ENCODE measurements at regions not wholly inside any gene's neighbourhood (a gene's known extent, or its start where the extent isn't known, plus 50 kb on each side); places are given as distances from the start of the nearest gene placed in this dataset.

GRCh38 chr22:49432897-49433443 is 394.7 kb downstream of the BRD1 start:
- H3K4me3 ChIP-seq (ENCODE audit: low read length), result no peak overlapping the region
- no peaks in the 10 kb centered on the region for H3K9me3 ChIP-seq (ENCODE audit: insufficient read depth, low read depth, low read length)
- no peak overlapping the region for H3K9ac ChIP-seq (ENCODE audit: low read depth, low read length)
- H3K4me1 ChIP-seq (ENCODE audit: insufficient read depth, low read length), result no peaks in the 10 kb centered on the region
- H3K36me3 ChIP-seq (ENCODE audit: insufficient read depth, low read depth, low read length), result no peaks in the 10 kb centered on the region
- H3K27ac ChIP-seq (ENCODE audit: low read length), result no peak overlapping the region
- H3K27me3 ChIP-seq (ENCODE audit: insufficient read depth, low read length), result no peaks in the 10 kb centered on the region

- Histone ChIP-seq H3K27me3 (ENCODE audit: insufficient read depth, low read length) (no peaks in the 10 kb centered on the region), H3K4me3 (ENCODE audit: low read length) (no peak overlapping the region), H3K27ac (ENCODE audit: low read length) (no peak overlapping the region)
These were observed 395.3 kb downstream of the BRD1 start for GRCh38 chr22:49432211-49432896.

GRCh38 chr22:49431551-49431950 is 396.1 kb downstream of the BRD1 start:
- Histone ChIP-seq H3K9ac (ENCODE audit: low read depth, low read length) (no peak overlapping the region), H3K27me3 (ENCODE audit: insufficient read depth, low read length) (no peaks in the 10 kb centered on the region), H3K9me3 (ENCODE audit: insufficient read depth, low read depth, low read length) (no peaks in the 10 kb centered on the region), H3K27ac (ENCODE audit: low read length) (no peak overlapping the region), H3K36me3 (ENCODE audit: insufficient read depth, low read depth, low read length) (no peaks in the 10 kb centered on the region), H3K4me3 (ENCODE audit: low read length) (no peak overlapping the region), H3K4me1 (ENCODE audit: insufficient read depth, low read length) (no peaks in the 10 kb centered on the region)

More at GRCh38 chr22:49432211-49432896, 395.3 kb downstream of the BRD1 start:
- Histone ChIP-seq H3K9ac (ENCODE audit: low read depth, low read length) (no peak overlapping the region), H3K9me3 (ENCODE audit: insufficient read depth, low read depth, low read length) (no peaks in the 10 kb centered on the region), H3K4me1 (ENCODE audit: insufficient read depth, low read length) (no peaks in the 10 kb centered on the region), H3K36me3 (ENCODE audit: insufficient read depth, low read depth, low read length) (no peaks in the 10 kb centered on the region)

- Histone ChIP-seq H3K9ac (ENCODE audit: low read depth, low read length) (no peak overlapping the region), H3K27ac (ENCODE audit: low read length) (no peak overlapping the region), H3K27me3 (ENCODE audit: insufficient read depth, low read length) (no peaks in the 10 kb centered on the region), H3K36me3 (ENCODE audit: insufficient read depth, low read depth, low read length) (no peaks in the 10 kb centered on the region), H3K9me3 (ENCODE audit: insufficient read depth, low read depth, low read length) (no peaks in the 10 kb centered on the region), H3K4me3 (ENCODE audit: low read length) (no peak overlapping the region), H3K4me1 (ENCODE audit: insufficient read depth, low read length) (no peaks in the 10 kb centered on the region)
These were observed 398.6 kb downstream of the BRD1 start for GRCh38 chr22:49429066-49429465.

GRCh38 chr22:49427941-49428340 is 399.7 kb downstream of the BRD1 start:
- Histone ChIP-seq H3K9ac (ENCODE audit: low read depth, low read length) (no peak overlapping the region), H3K36me3 (ENCODE audit: insufficient read depth, low read depth, low read length) (no peaks in the 10 kb centered on the region), H3K27ac (ENCODE audit: low read length) (no peak overlapping the region), H3K27me3 (ENCODE audit: insufficient read depth, low read length) (no peaks in the 10 kb centered on the region), H3K4me3 (ENCODE audit: low read length) (no peak overlapping the region), H3K4me1 (ENCODE audit: insufficient read depth, low read length) (no peaks in the 10 kb centered on the region), H3K9me3 (ENCODE audit: insufficient read depth, low read depth, low read length) (no peaks in the 10 kb centered on the region)

GRCh38 chr22:49427341-49427740 is 400.3 kb downstream of the BRD1 start:
- Histone ChIP-seq H3K4me3 (ENCODE audit: low read length) (no peak overlapping the region), H3K27me3 (ENCODE audit: insufficient read depth, low read length) (no peaks in the 10 kb centered on the region), H3K27ac (ENCODE audit: low read length) (no peak overlapping the region), H3K36me3 (ENCODE audit: insufficient read depth, low read depth, low read length) (no peaks in the 10 kb centered on the region), H3K9me3 (ENCODE audit: insufficient read depth, low read depth, low read length) (no peaks in the 10 kb centered on the region), H3K9ac (ENCODE audit: low read depth, low read length) (no peak overlapping the region), H3K4me1 (ENCODE audit: insufficient read depth, low read length) (no peaks in the 10 kb centered on the region)

GRCh38 chr22:49426618-49427266 is 400.9 kb downstream of the BRD1 start:
- Histone ChIP-seq H3K9me3 (ENCODE audit: insufficient read depth, low read depth, low read length) (no peaks in the 10 kb centered on the region), H3K9ac (ENCODE audit: low read depth, low read length) (no peak overlapping the region), H3K27me3 (ENCODE audit: insufficient read depth, low read length) (no peaks in the 10 kb centered on the region), H3K4me3 (ENCODE audit: low read length) (no peak overlapping the region), H3K36me3 (ENCODE audit: insufficient read depth, low read depth, low read length) (no peaks in the 10 kb centered on the region), H3K4me1 (ENCODE audit: insufficient read depth, low read length) (no peaks in the 10 kb centered on the region), H3K27ac (ENCODE audit: low read length) (no peak overlapping the region)

- H3K4me3 ChIP-seq (ENCODE audit: low read length), result no peak overlapping the region
- H3K27me3 ChIP-seq (ENCODE audit: insufficient read depth, low read length), result no peaks in the 10 kb centered on the region
- H3K9ac ChIP-seq (ENCODE audit: low read depth, low read length), result no peak overlapping the region
- no peaks in the 10 kb centered on the region for H3K9me3 ChIP-seq (ENCODE audit: insufficient read depth, low read depth, low read length)
- H3K27ac ChIP-seq (ENCODE audit: low read length), result no peak overlapping the region
- H3K36me3 ChIP-seq (ENCODE audit: insufficient read depth, low read depth, low read length), result no peaks in the 10 kb centered on the region
- no peaks in the 10 kb centered on the region for H3K4me1 ChIP-seq (ENCODE audit: insufficient read depth, low read length)
These were observed 401.6 kb downstream of the BRD1 start for GRCh38 chr22:49426098-49426497.

- Histone ChIP-seq H3K36me3 (ENCODE audit: insufficient read depth, low read depth, low read length) (no peaks in the 10 kb centered on the region), H3K9me3 (ENCODE audit: insufficient read depth, low read depth, low read length) (no peaks in the 10 kb centered on the region), H3K4me3 (ENCODE audit: low read length) (no peak overlapping the region), H3K27ac (ENCODE audit: low read length) (no peak overlapping the region), H3K9ac (ENCODE audit: low read depth, low read length) (no peak overlapping the region), H3K4me1 (ENCODE audit: insufficient read depth, low read length) (no peaks in the 10 kb centered on the region), H3K27me3 (ENCODE audit: insufficient read depth, low read length) (no peaks in the 10 kb centered on the region)
These were observed 402.3 kb downstream of the BRD1 start for GRCh38 chr22:49425356-49425755.

GRCh38 chr22:49424893-49425270 is 402.8 kb downstream of the BRD1 start:
- no peak overlapping the region for H3K4me3 ChIP-seq (ENCODE audit: low read length)
- H3K27ac ChIP-seq (ENCODE audit: low read length), result no peak overlapping the region
- H3K9me3 ChIP-seq (ENCODE audit: insufficient read depth, low read depth, low read length), result no peaks in the 10 kb centered on the region
- no peaks in the 10 kb centered on the region for H3K4me1 ChIP-seq (ENCODE audit: insufficient read depth, low read length)
- H3K27me3 ChIP-seq (ENCODE audit: insufficient read depth, low read length), result no peaks in the 10 kb centered on the region
- H3K36me3 ChIP-seq (ENCODE audit: insufficient read depth, low read depth, low read length), result no peaks in the 10 kb centered on the region
- no peak overlapping the region for H3K9ac ChIP-seq (ENCODE audit: low read depth, low read length)

- Histone ChIP-seq H3K36me3 (ENCODE audit: insufficient read depth, low read depth, low read length) (no peaks in the 10 kb centered on the region), H3K27me3 (ENCODE audit: insufficient read depth, low read length) (no peaks in the 10 kb centered on the region), H3K27ac (ENCODE audit: low read length) (no peak overlapping the region), H3K4me3 (ENCODE audit: low read length) (no peak overlapping the region), H3K9ac (ENCODE audit: low read depth, low read length) (no peak overlapping the region), H3K4me1 (ENCODE audit: insufficient read depth, low read length) (no peaks in the 10 kb centered on the region), H3K9me3 (ENCODE audit: insufficient read depth, low read depth, low read length) (no peaks in the 10 kb centered on the region)
These were observed 404.5 kb downstream of the BRD1 start for GRCh38 chr22:49423125-49423650.

GRCh38 chr22:49422701-49423100 is 405.0 kb downstream of the BRD1 start:
- no peak overlapping the region for H3K27ac ChIP-seq (ENCODE audit: low read length)
- no peaks in the 10 kb centered on the region for H3K9me3 ChIP-seq (ENCODE audit: insufficient read depth, low read depth, low read length)
- no peak overlapping the region for H3K9ac ChIP-seq (ENCODE audit: low read depth, low read length)
- H3K36me3 ChIP-seq (ENCODE audit: insufficient read depth, low read depth, low read length), result no peaks in the 10 kb centered on the region
- no peaks in the 10 kb centered on the region for H3K4me1 ChIP-seq (ENCODE audit: insufficient read depth, low read length)
- no peak overlapping the region for H3K4me3 ChIP-seq (ENCODE audit: low read length)
- H3K27me3 ChIP-seq (ENCODE audit: insufficient read depth, low read length), result no peaks in the 10 kb centered on the region

Measured in iPS-20b (cell line).